HepG2 (cell line): ENCODE measurements at regions not wholly inside any gene's neighbourhood (a gene's known extent, or its start where the extent isn't known, plus 50 kb on each side); places are given as distances from the start of the nearest gene placed in this dataset.
"Not testable (repeated sequence)": the region's sequence is repeated elsewhere in the genome, so short reads cannot be mapped to it uniquely, and the experiment has no call there.

Experiments used
- CBX2 ChIP-seq, 2 experiments: fragments of 200-600 bp in 1 of 2; sonication (generic); formaldehyde crosslinking in 1 of 2; IDR thresholded peaks; 2 replicates each; pipeline versions ENCODE4 v1.7.0 to v1.8.1; 2018 to 2022; ENCODE audit warnings: low read depth in 2 of 2, low read length in 1 of 2, mild to moderate bottlenecking in 1 of 2, missing genetic modification reagents in 1 of 2
- ETV6 ChIP-seq: sonication (generic); formaldehyde crosslinking; conservative IDR thresholded peaks from 2 replicates; pipeline ENCODE4 v1.4.0; 2020; ENCODE audit warnings: missing genetic modification reagents
- FOSL1 ChIP-seq: sonication (generic); formaldehyde crosslinking; IDR thresholded peaks from 2 replicates; pipeline ENCODE4 v1.9.0; 2021; ENCODE audit warnings: missing genetic modification reagents, borderline replicate concordance
- POLR2A ChIP-seq, 2 experiments: IDR thresholded peaks; 2 replicates each; pipeline ENCODE4 v1.6.1; 2011; ENCODE audit warnings: low read depth in 2 of 2, low read length in 2 of 2, mild to moderate bottlenecking in 1 of 2, moderate library complexity in 1 of 2; ENCODE audit not compliant: insufficient read depth in 1 of 2
- ZFP36 ChIP-seq: fragments of 150-350 bp; IDR thresholded peaks from 2 replicates; pipeline ENCODE4 v1.6.1; 2018; ENCODE audit warnings: borderline replicate concordance, low read length, low read depth; ENCODE audit not compliant: partially characterized antibody
- ZNF251 ChIP-seq: sonication (generic); formaldehyde crosslinking; IDR thresholded peaks from 2 replicates; pipeline ENCODE4 v1.9.0; 2021; ENCODE audit warnings: mild to moderate bottlenecking, missing genetic modification reagents
- ZNF337 ChIP-seq: sonication (generic); formaldehyde crosslinking; IDR thresholded peaks from 2 replicates; pipeline ENCODE4 v1.5.1; 2020; ENCODE audit warnings: missing genetic modification reagents, low read depth, mild to moderate bottlenecking, borderline replicate concordance
- ZNF430 ChIP-seq: sonication (generic); formaldehyde crosslinking; IDR thresholded peaks from 2 replicates; pipeline ENCODE4 v1.9.0; 2021; ENCODE audit warnings: mild to moderate bottlenecking, missing genetic modification reagents
- ZNF841 ChIP-seq: sonication (generic); formaldehyde crosslinking; IDR thresholded peaks from 2 replicates; pipeline ENCODE4 v1.8.1; 2023; ENCODE audit warnings: missing genetic modification reagents, borderline replicate concordance
- ZSCAN22 ChIP-seq: sonication (generic); formaldehyde crosslinking; IDR thresholded peaks from 2 replicates; pipeline ENCODE4 v1.4.0; 2020; ENCODE audit warnings: mild to moderate bottlenecking, missing genetic modification reagents
- TF ChIP-seq, protein P1 (sequence below): sonication (generic); formaldehyde crosslinking; conservative IDR thresholded peaks from 2 replicates; pipeline ENCODE4 v1.5.0; 2020; ENCODE audit warnings: missing genetic modification reagents
- TF ChIP-seq, protein P2 (sequence below): IDR thresholded peaks from 2 replicates; pipeline ENCODE4 v1.6.1; 2016

DNA sequence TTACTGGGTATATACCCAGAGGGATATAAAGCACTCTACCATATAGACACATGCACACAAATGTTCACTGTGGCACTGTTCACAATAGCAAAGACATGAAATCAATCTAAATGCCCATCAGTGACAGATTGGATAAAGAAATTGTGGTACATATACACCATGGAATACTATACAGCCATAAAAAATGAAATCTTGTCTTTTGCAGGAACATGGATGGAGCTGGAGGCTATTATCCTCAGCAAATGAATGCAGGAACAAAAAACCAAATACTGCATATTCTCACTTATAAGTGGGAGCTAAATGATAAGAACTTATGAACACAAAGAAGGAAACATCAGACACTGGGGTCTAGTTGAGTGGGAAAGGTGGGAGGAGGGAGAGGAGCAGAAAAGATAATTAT lies 200.1 kb downstream of the LRRN1 start:
- TF ChIP-seq ZNF430 (CRISPR knock-in tag); ZNF841 (CRISPR knock-in tag); ZSCAN22 (CRISPR knock-in tag); ZFP36; FOSL1 (CRISPR knock-in tag); ETV6 (CRISPR knock-in tag); POLR2A (IDR thresholded peaks at IDR 0.05; ENCODE audit: insufficient read depth in 1 of 2, low read depth in 2 of 2, low read length in 2 of 2); CBX2 (IDR thresholded peaks at IDR 0.05; ENCODE audit: low read depth, low read length); CBX2 (CRISPR knock-in tag; IDR thresholded peaks at IDR 0.05; ENCODE audit: low read depth); ZNF251 (CRISPR knock-in tag); ZNF337 (CRISPR knock-in tag): not testable (repeated sequence)
- TF ChIP-seq, protein P1, sequence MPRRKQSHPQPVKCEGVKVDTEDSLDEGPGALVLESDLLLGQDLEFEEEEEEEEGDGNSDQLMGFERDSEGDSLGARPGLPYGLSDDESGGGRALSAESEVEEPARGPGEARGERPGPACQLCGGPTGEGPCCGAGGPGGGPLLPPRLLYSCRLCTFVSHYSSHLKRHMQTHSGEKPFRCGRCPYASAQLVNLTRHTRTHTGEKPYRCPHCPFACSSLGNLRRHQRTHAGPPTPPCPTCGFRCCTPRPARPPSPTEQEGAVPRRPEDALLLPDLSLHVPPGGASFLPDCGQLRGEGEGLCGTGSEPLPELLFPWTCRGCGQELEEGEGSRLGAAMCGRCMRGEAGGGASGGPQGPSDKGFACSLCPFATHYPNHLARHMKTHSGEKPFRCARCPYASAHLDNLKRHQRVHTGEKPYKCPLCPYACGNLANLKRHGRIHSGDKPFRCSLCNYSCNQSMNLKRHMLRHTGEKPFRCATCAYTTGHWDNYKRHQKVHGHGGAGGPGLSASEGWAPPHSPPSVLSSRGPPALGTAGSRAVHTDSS (CRISPR knock-in tag), result not testable (repeated sequence)
- TF ChIP-seq, protein P2, sequence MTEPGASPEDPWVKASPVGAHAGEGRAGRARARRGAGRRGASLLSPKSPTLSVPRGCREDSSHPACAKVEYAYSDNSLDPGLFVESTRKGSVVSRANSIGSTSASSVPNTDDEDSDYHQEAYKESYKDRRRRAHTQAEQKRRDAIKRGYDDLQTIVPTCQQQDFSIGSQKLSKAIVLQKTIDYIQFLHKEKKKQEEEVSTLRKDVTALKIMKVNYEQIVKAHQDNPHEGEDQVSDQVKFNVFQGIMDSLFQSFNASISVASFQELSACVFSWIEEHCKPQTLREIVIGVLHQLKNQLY, result not testable (repeated sequence)
